Motor neuron (in vitro differentiated cells): ENCODE measurements at regions not wholly inside any gene's neighbourhood (a gene's known extent, or its start where the extent isn't known, plus 50 kb on each side); places are given as distances from the start of the nearest gene placed in this dataset.

Experiments
- ATAC-seq, 8 experiments: fragments of 200-7000 bp; cut with Tn5 transposase; replicated peaks in 6 of 8; 2 replicates each; pipeline ENCODE4 v1.8.0; 2021; ENCODE audit warnings: mild to moderate bottlenecking in 8 of 8, moderate library complexity in 8 of 8
- H3K27ac ChIP-seq, 2 donors: fragments of 250-450 bp; sonication (Bioruptor Pico); 2 replicates each; pipeline ENCODE4 v1.9.0; 2021; ENCODE audit warnings: antibody characterized with exemption in 2 of 2, mild to moderate bottlenecking in 2 of 2, moderate library complexity in 1 of 2
- H3K4me1 ChIP-seq, 2 donors: fragments of 250-450 bp; sonication (Bioruptor Pico); replicated peaks in 1 of 2; 2 replicates each; pipeline ENCODE4 v1.6.1; 2021; ENCODE audit warnings: antibody characterized with exemption in 2 of 2, mild to moderate bottlenecking in 2 of 2, moderate library complexity in 1 of 2
- H3K4me3 ChIP-seq, 5 donors: fragments of 250-450 bp; sonication (Bioruptor Pico); 2 replicates each; pipeline ENCODE4 v1.9.0; 2021; ENCODE audit warnings: antibody characterized with exemption in 5 of 5, mild to moderate bottlenecking in 5 of 5, moderate library complexity in 4 of 5
- WGBS, 10 experiments: fragments of 450-650 bp; shearing (Covaris generic); methylation state at CpG; one replicate each; pipeline ENCODE4 v1.0.0; 2022; 5-methylcytosine and 5-hydroxymethylcytosine counted together
- in situ Hi-C, 9 experiments: fragments of 400-800 bp; cut with MboI; loops; one replicate each; pipeline ENCODE4 v1.15.0; 2021; ENCODE audit warnings: low sequenced_read_pairs in 9 of 9, low pct_unique_long_range_greater_than_20kb in 2 of 9; ENCODE audit not compliant: unreplicated experiment in 9 of 9

DNA sequence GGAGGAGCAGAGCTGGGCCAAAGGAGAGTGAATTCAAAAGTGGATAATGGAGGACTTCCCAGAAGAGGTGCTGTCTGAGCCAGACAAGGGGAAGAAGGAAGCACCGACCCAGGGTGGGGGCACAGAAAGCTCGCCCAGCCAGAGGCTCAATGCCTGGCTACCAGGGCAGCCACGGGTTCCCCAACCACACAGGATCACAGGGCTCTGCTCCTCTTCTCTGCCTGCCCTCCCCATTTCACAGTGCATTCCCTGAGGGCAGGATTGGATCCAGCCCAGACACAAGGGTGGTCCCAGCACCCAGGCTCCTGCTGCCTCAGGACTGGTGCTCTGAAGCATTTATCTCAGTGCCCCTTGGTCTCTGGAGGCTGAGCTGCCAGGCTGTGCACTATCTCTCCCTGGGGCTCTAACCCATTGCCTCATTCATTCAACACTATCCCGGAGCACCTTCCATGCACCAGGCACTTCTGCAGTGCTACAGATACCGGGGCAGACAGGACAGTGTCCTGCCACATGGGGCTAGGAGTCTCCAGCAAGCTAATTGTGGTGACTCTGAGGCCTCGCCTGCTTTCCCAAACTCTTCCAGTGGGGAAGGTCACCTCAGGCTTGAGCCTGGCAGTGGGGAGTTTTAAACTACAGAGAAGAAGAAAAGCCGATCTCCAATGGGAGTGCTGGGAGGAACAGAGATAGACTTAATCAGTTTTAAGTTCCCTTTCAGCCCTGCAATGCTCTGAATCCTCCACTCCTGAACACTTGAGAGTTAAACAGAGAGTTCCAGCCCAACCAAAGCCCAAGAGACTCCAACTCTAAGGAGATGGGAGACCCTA, 201.8 kb upstream of the ZMIZ1 start:
- H3K4me1 ChIP-seq: peaks cover 4 to 7% of the 10 kb centered on the region in 2 donors
- no peak overlapping the region for H3K27ac ChIP-seq
- in situ Hi-C loops: no loop called here
- WGBS, 10 experiments: 0 to 100% (median 75%) methylated on average over 1 to 4 of the region's 7 CpGs; no CpG with 5 or more reads in 3 of the 10 experiments
- no peak overlapping the region for H3K4me3 ChIP-seq
- peak in 1 of 8 experiments; percentile 47 for ATAC-seq

DNA sequence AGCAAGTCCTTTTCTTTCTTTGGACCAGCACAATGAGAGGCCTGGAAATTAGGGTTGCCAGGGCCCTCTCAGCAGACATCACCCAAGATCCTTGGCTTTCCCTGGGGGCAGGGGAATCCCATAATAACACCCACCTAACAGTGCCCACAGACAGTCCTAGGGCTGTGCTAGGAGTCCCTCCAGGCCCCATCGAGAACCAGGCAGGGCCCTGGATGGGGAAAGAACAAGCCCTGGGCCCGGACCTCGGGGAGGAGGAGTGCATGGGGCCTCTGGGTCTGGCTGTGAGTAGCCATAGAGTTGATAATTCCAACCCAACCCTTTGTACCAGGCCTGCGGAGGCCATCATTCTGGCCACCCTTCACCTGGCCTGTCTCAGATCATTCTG, 201.2 kb upstream of the ZMIZ1 start:
- H3K4me1 ChIP-seq: peaks cover 4 to 7% of the 10 kb centered on the region in 2 donors
- H3K4me3 ChIP-seq: no peak overlapping the region
- no peak overlapping the region for H3K27ac ChIP-seq
- in situ Hi-C loops: no loop called here
- ATAC-seq: no peak
- no CpG with 5 or more reads among the region's 4 CpGs for WGBS, 10 experiments

DNA sequence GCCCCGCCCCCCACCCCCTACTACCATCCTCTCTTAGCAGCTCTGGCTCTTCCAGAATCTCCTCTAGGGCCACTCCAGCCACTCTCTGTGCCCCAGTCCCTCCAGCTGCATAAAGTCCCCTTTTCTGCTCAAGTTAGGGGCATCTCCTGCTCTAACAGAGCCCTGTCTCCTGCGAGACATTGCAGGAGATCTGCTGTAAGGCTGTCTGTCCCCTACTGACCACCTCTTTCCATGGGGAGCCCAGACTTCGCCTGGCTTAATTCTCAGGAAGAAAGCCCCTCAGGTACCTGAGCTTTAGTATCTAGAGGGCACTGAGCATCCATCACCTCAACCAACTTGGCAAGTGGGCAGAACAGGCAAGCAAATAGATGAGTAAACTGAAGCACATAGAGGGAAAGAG, 200.7 kb upstream of the ZMIZ1 start:
- no peak for ATAC-seq
- H3K27ac ChIP-seq: no peak overlapping the region
- H3K4me3 ChIP-seq: no peak overlapping the region
- 60 to 100% (median 80%) methylated on average over 1 of the region's 3 CpGs; no CpG with 5 or more reads in 7 of the 10 experiments for WGBS, 10 experiments
- H3K4me1 ChIP-seq: peaks cover 3 to 7% of the 10 kb centered on the region in 2 donors
- in situ Hi-C loops: no loop called here

DNA sequence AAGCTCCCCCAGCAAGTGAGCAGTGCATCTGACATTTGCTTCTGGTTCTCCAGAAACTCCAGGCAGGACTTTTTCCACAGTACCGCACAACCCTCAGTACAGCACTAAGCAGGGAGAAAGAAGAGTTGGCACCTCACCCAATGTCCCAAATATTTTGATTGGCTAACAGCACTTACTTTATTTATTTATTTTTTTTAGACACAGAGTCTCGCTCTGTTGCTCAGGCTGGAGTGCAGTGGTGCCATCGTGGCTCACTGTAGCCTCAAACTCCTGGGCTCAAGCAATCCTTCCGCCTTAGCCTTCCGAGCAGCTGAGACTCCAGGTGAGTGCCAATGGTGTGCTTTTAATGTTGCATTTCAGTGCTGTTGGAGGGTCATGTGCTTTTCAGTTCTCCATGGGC, 200.3 kb upstream of the ZMIZ1 start:
- 72 to 100% (median 90%) methylated on average over 1 to 4 of the region's 5 CpGs; no CpG with 5 or more reads in 3 of the 10 experiments for WGBS, 10 experiments
- no peak for ATAC-seq
- in situ Hi-C loops: no loop called here
- no peak overlapping the region for H3K27ac ChIP-seq
- H3K4me1 ChIP-seq: peaks cover 0 to 4% of the 10 kb centered on the region in 2 donors
- no peak overlapping the region for H3K4me3 ChIP-seq

DNA sequence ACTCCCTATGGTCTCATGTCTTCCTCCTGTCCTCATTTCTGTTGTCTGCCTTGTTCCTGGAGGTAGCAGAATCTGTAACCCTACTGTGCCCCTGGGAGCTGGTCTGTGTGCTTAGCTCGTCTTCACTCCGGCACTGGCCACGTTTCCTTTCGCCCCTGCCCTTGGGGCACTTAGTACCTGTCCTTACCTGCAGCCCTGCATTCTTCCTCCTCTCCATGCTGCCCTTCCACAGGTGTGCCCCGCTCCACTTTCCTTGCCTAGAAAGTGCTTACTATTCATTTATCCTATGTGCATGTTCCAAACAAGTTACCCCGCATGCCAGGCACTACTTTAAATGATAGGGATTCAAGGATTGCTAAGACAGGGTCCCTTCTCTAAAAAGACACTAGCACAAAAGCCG, 199.9 kb upstream of the ZMIZ1 start:
- Histone ChIP-seq H3K4me1 (no peaks in the 10 kb centered on the region), H3K4me3 (no peak overlapping the region), H3K27ac (no peak overlapping the region)
- 67 to 100% (median 92%) methylated on average over 1 to 6 of the region's 7 CpGs; no CpG with 5 or more reads in 1 of the 10 experiments for WGBS, 10 experiments
- in situ Hi-C loops: no loop called here
- no peak for ATAC-seq

DNA sequence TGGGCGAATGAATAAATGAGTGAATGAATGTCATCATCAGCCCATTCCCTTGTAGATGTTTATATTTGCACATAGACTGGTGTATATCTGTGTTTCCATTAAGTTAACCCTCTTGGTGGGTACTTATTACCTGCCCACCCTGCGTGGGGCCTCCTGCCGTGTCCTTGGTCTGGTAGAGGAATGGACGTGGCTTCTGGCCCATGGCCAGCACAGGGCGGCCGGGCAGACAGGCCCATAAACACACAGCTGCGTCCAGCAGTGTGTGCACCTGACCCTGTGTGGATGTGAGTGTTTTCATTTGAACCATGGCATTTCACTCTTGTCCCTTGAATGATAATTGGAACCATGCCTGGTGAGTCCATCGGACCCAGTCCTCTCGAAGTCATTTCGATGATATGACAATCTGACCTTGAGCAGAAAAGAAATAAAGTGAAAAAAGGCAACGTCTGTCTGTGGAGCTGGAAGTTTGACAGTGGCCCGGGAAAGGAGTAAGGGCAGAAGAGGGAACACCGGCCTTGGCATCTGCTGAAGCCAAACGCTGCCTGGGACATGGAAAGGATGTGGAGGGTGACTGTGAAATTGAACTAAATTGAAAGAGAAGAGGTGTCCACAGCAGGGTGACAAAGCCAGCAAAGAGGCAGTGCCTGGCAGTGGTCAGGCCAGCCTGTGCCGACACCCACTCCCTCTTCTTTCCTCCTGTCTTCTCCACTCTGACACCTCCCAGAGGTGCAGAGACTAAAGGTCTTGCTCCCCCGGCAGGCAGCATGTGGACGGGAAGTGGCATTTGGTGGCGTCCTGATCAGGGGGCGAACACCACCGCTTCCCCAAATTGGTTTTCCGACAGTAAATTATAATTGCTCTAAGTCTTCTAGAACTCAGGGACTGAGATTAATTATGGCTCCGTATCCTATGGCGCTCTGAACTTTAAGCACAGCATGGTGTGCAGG, 199.0 kb upstream of the ZMIZ1 start:
- WGBS, 10 experiments: 70 to 100% (median 84%) methylated on average over 2 to 16 of the region's 23 CpGs
- no peak for ATAC-seq
- Histone ChIP-seq H3K4me3 (no peak overlapping the region), H3K4me1 (no peaks in the 10 kb centered on the region), H3K27ac (no peak overlapping the region)
- in situ Hi-C loops: no loop called here

DNA sequence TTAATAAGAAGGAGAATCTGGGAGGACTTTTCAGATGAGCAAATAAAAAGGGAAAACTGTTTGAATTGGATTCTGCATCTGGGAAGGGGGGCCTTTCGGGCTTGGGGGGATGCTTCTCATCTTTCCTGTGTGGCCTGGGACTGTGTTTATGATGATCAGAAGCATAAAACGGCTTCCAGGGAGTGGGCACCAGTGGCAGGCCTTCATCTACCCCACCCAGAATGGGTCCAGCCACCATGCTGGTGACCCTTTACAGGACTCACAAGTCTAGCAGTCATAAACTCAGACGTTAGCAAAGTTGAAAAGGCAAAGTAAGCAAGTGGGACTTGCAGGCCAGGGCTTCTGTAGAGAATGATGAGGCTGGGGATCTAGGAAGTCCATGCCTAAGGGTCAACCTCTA, 198.3 kb upstream of the ZMIZ1 start:
- Histone ChIP-seq H3K27ac (no peak overlapping the region), H3K4me1 (no peaks in the 10 kb centered on the region), H3K4me3 (no peak overlapping the region)
- no peak for ATAC-seq
- in situ Hi-C loops: no loop called here
- WGBS, 10 experiments: 43 to 78% (median 70%) methylated on average over 1 to 3 of the region's 3 CpGs; no CpG with 5 or more reads in 4 of the 10 experiments

DNA sequence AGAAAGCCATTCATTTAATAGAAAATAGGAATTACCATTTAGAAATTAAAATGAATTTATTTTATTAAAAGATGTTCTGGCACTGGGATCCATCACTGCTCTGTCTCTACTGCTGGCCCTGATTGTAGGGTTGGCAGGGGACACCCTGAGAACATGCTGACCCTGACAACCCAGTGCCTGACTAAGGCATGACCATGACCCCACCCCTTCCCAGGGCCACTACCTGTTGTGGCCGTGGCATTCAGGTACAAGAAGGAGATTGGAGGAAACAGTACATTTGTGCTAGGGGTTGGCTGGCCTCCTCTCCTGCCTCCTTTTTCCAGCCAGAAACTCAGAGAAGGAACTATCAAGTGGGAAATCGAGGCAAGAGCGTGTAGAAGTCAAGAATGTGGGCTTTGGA, 197.0 kb upstream of the ZMIZ1 start:
- no peak overlapping the region for H3K27ac ChIP-seq
- no peaks in the 10 kb centered on the region for H3K4me1 ChIP-seq
- WGBS, 10 experiments: 71 to 100% (median 95%) methylated on average over 1 to 2 of the region's 3 CpGs; no CpG with 5 or more reads in 6 of the 10 experiments
- H3K4me3 ChIP-seq: no peak overlapping the region
- in situ Hi-C loops: no loop called here
- no peak for ATAC-seq

DNA sequence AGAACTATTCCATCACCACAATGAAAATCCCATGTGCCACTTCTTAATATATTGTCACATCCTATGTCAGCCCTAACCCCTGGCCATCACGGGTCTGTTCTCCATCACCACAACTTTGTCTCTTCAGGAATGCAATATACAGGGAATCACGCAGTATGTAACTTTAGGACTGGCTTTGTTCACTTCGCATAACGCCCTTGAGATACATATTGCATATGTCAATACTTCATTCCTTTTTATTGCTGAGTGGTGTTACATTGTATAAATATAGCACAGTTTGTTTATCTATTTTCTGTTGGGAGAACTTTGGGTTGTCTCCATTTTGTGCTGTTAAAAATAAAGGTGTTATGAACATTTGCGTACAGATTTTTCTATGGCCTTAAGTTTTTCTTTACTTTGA, 195.4 kb upstream of the ZMIZ1 start:
- H3K4me1 ChIP-seq: no peaks in the 10 kb centered on the region
- WGBS, 10 experiments: 63 to 100% (median 85%) methylated on average over 1 to 5 of the region's 5 CpGs; no CpG with 5 or more reads in 2 of the 10 experiments
- no peak overlapping the region for H3K4me3 ChIP-seq
- H3K27ac ChIP-seq: no peak overlapping the region
- in situ Hi-C loops: no loop called here
- peak in 1 of 8 experiments; percentile 96 for ATAC-seq

DNA sequence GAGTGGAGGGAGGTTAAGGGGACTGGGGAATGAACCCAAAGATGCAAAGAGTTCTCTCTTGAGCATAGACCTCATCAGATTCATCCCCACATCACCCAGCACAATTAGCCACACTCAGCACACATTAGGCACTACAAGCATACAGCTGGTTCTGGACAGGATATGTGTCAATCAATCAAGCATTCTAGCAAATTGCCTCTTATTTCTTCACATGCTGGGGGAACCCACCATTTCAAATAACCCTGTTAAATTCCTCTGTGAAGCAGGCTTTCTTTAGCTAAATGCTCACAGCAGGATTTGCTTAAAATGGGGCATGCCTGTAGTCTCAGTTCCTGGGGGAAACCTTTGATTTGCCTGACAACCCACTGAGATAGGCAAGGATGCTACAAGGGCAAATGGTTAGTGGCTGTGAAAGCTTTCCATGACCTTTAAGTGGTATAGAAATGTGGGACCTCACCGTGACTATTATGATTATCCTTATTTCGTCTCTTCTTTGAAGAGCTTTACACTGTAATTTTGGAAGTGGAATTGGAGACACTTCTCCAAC, 193.4 kb upstream of the ZMIZ1 start:
- Histone ChIP-seq H3K4me3 (no peak overlapping the region), H3K4me1 (no peaks in the 10 kb centered on the region), H3K27ac (no peak overlapping the region)
- in situ Hi-C loops: no loop called here
- WGBS, 10 experiments: 33 to 100% (median 60%) methylated on average over 1 to 2 of the region's 2 CpGs; no CpG with 5 or more reads in 6 of the 10 experiments
- ATAC-seq: no peak

DNA sequence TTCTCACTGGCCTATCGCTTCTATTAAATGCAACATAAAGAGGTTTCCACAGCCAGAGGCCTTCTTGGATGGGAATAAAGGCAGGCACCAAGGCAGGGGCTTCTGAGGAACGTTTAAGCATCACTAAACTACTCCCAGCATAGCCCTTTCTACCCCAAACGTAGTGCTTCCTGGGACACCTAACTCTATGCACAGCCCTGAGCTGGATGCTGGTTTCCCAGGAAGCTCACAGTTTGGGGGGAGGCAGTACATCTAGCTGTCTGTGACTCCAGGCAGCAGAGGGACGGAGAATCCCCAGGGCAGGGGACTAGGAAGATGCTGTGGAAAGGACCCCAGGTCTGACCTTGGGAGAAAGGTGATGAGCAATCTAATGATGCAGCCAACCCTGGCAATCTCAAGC, 192.8 kb upstream of the ZMIZ1 start:
- Histone ChIP-seq H3K4me1 (no peaks in the 10 kb centered on the region), H3K4me3 (no peak overlapping the region), H3K27ac (no peak overlapping the region)
- WGBS, 10 experiments: 28 to 71% (median 67%) methylated on average over 1 to 3 of the region's 4 CpGs; no CpG with 5 or more reads in 5 of the 10 experiments
- in situ Hi-C loops: no loop called here
- ATAC-seq: no peak

DNA sequence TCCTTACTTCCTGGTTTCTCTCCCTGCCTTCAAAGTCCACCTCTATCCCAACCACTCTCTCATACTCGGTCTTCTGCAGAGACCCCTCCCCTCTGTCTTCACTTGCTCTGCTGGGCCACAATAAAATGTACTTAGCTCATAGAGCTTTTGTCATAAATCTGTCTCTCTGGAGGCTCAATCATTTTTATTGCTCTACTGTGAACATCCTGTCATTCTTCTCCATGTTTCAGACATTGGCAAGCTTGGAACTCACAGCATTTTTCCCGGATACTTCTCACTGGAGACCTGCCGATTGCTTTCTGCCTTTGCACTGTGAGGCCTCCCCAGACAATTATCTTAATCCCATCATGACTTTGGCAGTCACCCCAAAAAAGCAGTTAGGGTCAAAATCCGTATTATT, 192.3 kb upstream of the ZMIZ1 start:
- H3K4me3 ChIP-seq: no peak overlapping the region
- WGBS, 10 experiments: 18 to 100% (median 73%) methylated on average over 1 to 4 of the region's 4 CpGs; no CpG with 5 or more reads in 1 of the 10 experiments
- H3K27ac ChIP-seq: no peak overlapping the region
- no peak for ATAC-seq
- H3K4me1 ChIP-seq: no peaks in the 10 kb centered on the region
- in situ Hi-C loops: no loop called here

DNA sequence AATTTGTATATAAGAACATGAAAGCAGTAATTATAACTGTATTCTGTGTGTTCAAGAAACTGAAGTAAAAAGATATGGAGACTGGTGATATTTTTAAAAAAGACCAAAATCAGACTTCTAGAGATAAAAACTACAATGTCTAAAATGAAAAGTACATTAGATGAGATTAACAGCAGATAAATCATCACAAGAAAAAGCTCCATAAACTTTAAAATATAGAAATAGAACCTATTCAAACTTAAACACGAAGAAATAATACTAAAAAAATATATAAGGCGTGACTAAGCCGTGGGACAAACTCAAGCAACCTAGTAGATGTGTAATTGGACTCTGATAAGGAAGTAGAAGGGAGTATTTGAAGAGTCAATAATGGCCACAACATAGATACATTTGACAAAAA, 189.1 kb upstream of the ZMIZ1 start:
- ATAC-seq: no peak
- Histone ChIP-seq H3K27ac (no peak overlapping the region), H3K4me3 (no peak overlapping the region), H3K4me1 (no peaks in the 10 kb centered on the region)
- 40 to 90% (median 68%) methylated on average over 2 to 3 of the region's 3 CpGs; no CpG with 5 or more reads in 1 of the 10 experiments for WGBS, 10 experiments
- in situ Hi-C loops: no loop called here
